HepG2 (cell line): ENCODE measurements at regions not wholly inside any gene's neighbourhood (a gene's known extent, or its start where the extent isn't known, plus 50 kb on each side); places are given as distances from the start of the nearest gene placed in this dataset.

Experiments
- ATAC-seq: fragments of 200-7000 bp; cut with Tn5 transposase; 3 replicates; pipeline ENCODE4 v1.9.1; 2020; ENCODE audit warnings: mild to moderate bottlenecking, moderate library complexity
- BruUV-seq: library from RNA; stranded (reverse); fragments of 400-500 nt; replicated peaks from 2 replicates; lab custom pipeline; 2021; lab: Mats Ljungman, UMichigan
- CTCF ChIA-PET: fragments of 300-600 bp; formaldehyde crosslinking; extraction: SDS; loops from one replicate; lab custom pipeline; 2021; ENCODE audit warnings: low total read pairs, inconsistent platforms, low intra/inter-chr PET ratio; lab: Yijun Ruan, JAX
- POLR2A ChIA-PET: fragments of 350-600 bp; sonication (Branson Sonifier 250); formaldehyde crosslinking; loops from one replicate; lab custom pipeline; 2020; ENCODE audit warnings: antibody characterized with exemption, inconsistent platforms; lab: Yijun Ruan, JAX
- DNase-seq: peaks from one replicate; pipeline ENCODE4 v3.0.0-alpha.2; 2015; ENCODE audit warnings: low spot score
- FAIRE-seq: peaks from 3 replicates; lab custom pipeline; 2011; peaks lifted over from hg19 to GRCh38; lab: Jason Lieb, UNC
- H2AFZ ChIP-seq: one replicate; pipeline ENCODE4 v1.6.1; 2011; ENCODE audit warnings: low read length, inconsistent platforms
- H3K27ac ChIP-seq: fragments of 300-600 bp; 3 replicates; pipeline ENCODE4 v1.8.0; 2011; ENCODE audit warnings: mixed run types, mild to moderate bottlenecking, mixed read lengths, low read length, inconsistent platforms; ENCODE audit not compliant: insufficient read depth; ENCODE audit errors: extremely low read length
- H3K27me3 ChIP-seq, 2 experiments: fragments of 200-600 bp in 1 of 2; 2 replicates in 1 of 2; 3 replicates in 1 of 2; pipeline versions ENCODE4 v1.6.0 to v1.8.0; 2011; ENCODE audit warnings: low read length in 2 of 2, mild to moderate bottlenecking in 2 of 2, moderate library complexity in 2 of 2, inconsistent platforms in 1 of 2; ENCODE audit not compliant: insufficient read depth in 2 of 2, control insufficient read depth in 1 of 2
- H3K36me3 ChIP-seq, 2 experiments: fragments of 200-600 bp in 1 of 2; replicated peaks in 1 of 2; 2 replicates in 1 of 2; 3 replicates in 1 of 2; pipeline versions ENCODE4 v1.5.1 to v1.8.0; 2011; ENCODE audit warnings: low read length in 2 of 2, inconsistent platforms in 1 of 2; ENCODE audit not compliant: insufficient read depth in 2 of 2, control insufficient read depth in 1 of 2
- H3K4me1 ChIP-seq: 2 replicates; pipeline ENCODE4 v1.5.1; 2012; ENCODE audit warnings: low read length, inconsistent platforms; ENCODE audit not compliant: insufficient read depth
- H3K4me2 ChIP-seq: 2 replicates; pipeline ENCODE4 v1.6.0; 2011; ENCODE audit warnings: low read depth, low read length, inconsistent platforms
- H3K4me3 ChIP-seq, 3 experiments: fragments of 200-600 bp in 1 of 3; sonication (generic), shearing (Covaris generic) in 1 of 3; replicated peaks in 1 of 3; 2 replicates each; pipeline ENCODE4 v1.5.1; 2011 to 2016; ENCODE audit warnings: low read length in 3 of 3, inconsistent platforms in 2 of 3, low read depth in 2 of 3, mild to moderate bottlenecking in 2 of 3, control low read depth in 1 of 3, mixed read lengths in 1 of 3; ENCODE audit not compliant: insufficient read depth in 1 of 3
- H3K79me2 ChIP-seq: one replicate; pipeline ENCODE4 v1.6.1; 2011; ENCODE audit warnings: low read length, inconsistent platforms; ENCODE audit not compliant: insufficient read depth
- H3K9ac ChIP-seq: 2 replicates; pipeline ENCODE4 v1.6.0; 2011; ENCODE audit warnings: mild to moderate bottlenecking, low read depth, low read length, inconsistent platforms; ENCODE audit not compliant: insufficient read depth
- H3K9me3 ChIP-seq: 2 replicates; pipeline ENCODE4 v1.5.1; 2012; ENCODE audit warnings: mild to moderate bottlenecking, low read length
- H4K20me1 ChIP-seq: 2 replicates; pipeline ENCODE4 v1.6.0; 2011; ENCODE audit warnings: inconsistent platforms, mild to moderate bottlenecking, low read length, moderate library complexity; ENCODE audit not compliant: insufficient read depth
- ARHGAP35 ChIP-seq: sonication (generic); formaldehyde crosslinking; IDR thresholded peaks from 2 replicates; pipeline ENCODE4 v1.9.0; 2022; ENCODE audit warnings: mild to moderate bottlenecking, inconsistent platforms, moderate library complexity, missing genetic modification reagents, borderline replicate concordance
- KLF12 ChIP-seq: sonication (generic); formaldehyde crosslinking; IDR thresholded peaks from 2 replicates; pipeline ENCODE4 v1.4.0; 2020; ENCODE audit warnings: missing genetic modification reagents, borderline replicate concordance
- NFAT5 ChIP-seq: sonication (generic); formaldehyde crosslinking; IDR thresholded peaks from 2 replicates; pipeline ENCODE4 v1.4.0; 2020; ENCODE audit warnings: missing genetic modification reagents
- NR1H2 ChIP-seq: sonication (generic); formaldehyde crosslinking; IDR thresholded peaks from 2 replicates; pipeline ENCODE4 v1.8.1; 2022; ENCODE audit warnings: low read depth, missing genetic modification reagents, borderline replicate concordance
- RBM22 ChIP-seq: fragments of 200-400 bp; formaldehyde crosslinking; optimal IDR thresholded peaks from 2 replicates; pipeline ENCODE3; 2017; ENCODE audit warnings: mild to moderate bottlenecking, low read length, moderate library complexity
- SAFB2 ChIP-seq: sonication (generic); formaldehyde crosslinking; IDR thresholded peaks from 2 replicates; pipeline ENCODE4 v1.5.1; 2020; ENCODE audit warnings: missing genetic modification reagents, low read depth, mild to moderate bottlenecking, borderline replicate concordance
- SOX5 ChIP-seq: IDR thresholded peaks from 2 replicates; pipeline ENCODE4 v1.6.1; 2016; ENCODE audit warnings: borderline replicate concordance
- SRF ChIP-seq: IDR thresholded peaks from 2 replicates; pipeline ENCODE4 v1.6.1; 2011; ENCODE audit warnings: mild to moderate bottlenecking, low read depth, low read length, moderate library complexity
- ZBTB2 ChIP-seq: sonication (generic); formaldehyde crosslinking; IDR thresholded peaks from 2 replicates; pipeline ENCODE4 v1.8.0; 2022; ENCODE audit warnings: low read depth, missing genetic modification reagents
- ZBTB7A ChIP-seq: sonication (generic); formaldehyde crosslinking; IDR thresholded peaks from 2 replicates; pipeline ENCODE4 v1.8.0; 2022; ENCODE audit warnings: mild to moderate bottlenecking, missing genetic modification reagents
- ZBTB8A ChIP-seq: sonication (generic); formaldehyde crosslinking; IDR thresholded peaks from 2 replicates; pipeline ENCODE4 v1.4.0; 2020; ENCODE audit warnings: mild to moderate bottlenecking, low read depth, missing genetic modification reagents, borderline replicate concordance
- ZNF234 ChIP-seq: sonication (generic); formaldehyde crosslinking; conservative IDR thresholded peaks from 2 replicates; pipeline ENCODE4 v1.5.1; 2020; ENCODE audit warnings: mild to moderate bottlenecking, missing genetic modification reagents
- ZNF674 ChIP-seq: sonication (generic); formaldehyde crosslinking; IDR thresholded peaks from 2 replicates; pipeline ENCODE4 v1.5.0; 2020; ENCODE audit warnings: low read depth, mild to moderate bottlenecking, missing genetic modification reagents
- WGBS: methylation state at CpG from one replicate; pipeline ENCODE4 v1.1.6; 2017; ENCODE audit warnings: low lambda C conversion rate; 5-methylcytosine and 5-hydroxymethylcytosine counted together
- in situ Hi-C: cut with HindIII; loops from 2 replicates; pipeline ENCODE4 v1.10.0; 2017; ENCODE audit warnings: low pct_unique_long_range_greater_than_20kb; ENCODE audit not compliant: extremely low pct_ligation_motif_present
- intact Hi-C: fragments of 100-400 bp; cut with micrococcal nuclease; formaldehyde crosslinking; loops from one replicate; pipeline ENCODE4 v1.10.0; 2022; ENCODE audit not compliant: unreplicated experiment

- H4K20me1 ChIP-seq = no peaks in the 10 kb centered on the region
- FAIRE-seq (no peak), ATAC-seq (no peak), DNase-seq (no peak)
- H3K9me3 ChIP-seq = no peaks in the 10 kb centered on the region
- H3K79me2 ChIP-seq = no peaks in the 10 kb centered on the region
- no TSS peak for BruUV-seq
- H3K36me3 ChIP-seq = no peaks in the 10 kb centered on the region
- no peaks in the 10 kb centered on the region for H3K27me3 ChIP-seq
- H3K4me3 ChIP-seq = no peak overlapping the region
- no peak overlapping the region for H3K4me2 ChIP-seq
- CTCF ChIA-PET = no interaction called here
- in situ Hi-C loops = loop anchor here (25.0 kb wide), 2 partner anchors 750 to 900 kb away; partner anchors contain the start of gene ALCAM
- no peak overlapping the region for H2AFZ ChIP-seq
- H3K4me1 ChIP-seq = no peaks in the 10 kb centered on the region
- no peak overlapping the region for H3K9ac ChIP-seq
- TF ChIP-seq SOX5 (CRISPR knock-in tag) = no peak
- H3K27ac ChIP-seq = no peak overlapping the region
- POLR2A ChIA-PET = no interaction called here
- intact Hi-C loops = no loop called here
These were observed 754.5 kb upstream of the ALCAM start for GRCh38 chr3:104612218-104612617.

- 27% methylated on average over 1 of the region's 2 CpGs for WGBS
- H3K4me1 ChIP-seq = no peaks in the 10 kb centered on the region
- H3K4me3 ChIP-seq = no peak overlapping the region
- FAIRE-seq = no peak
- no peaks in the 10 kb centered on the region for H3K27me3 ChIP-seq
- H3K27ac ChIP-seq = no peak overlapping the region
- no peaks in the 10 kb centered on the region for H3K79me2 ChIP-seq
- POLR2A ChIA-PET = no interaction called here
- no peaks in the 10 kb centered on the region for H3K36me3 ChIP-seq
- H3K4me2 ChIP-seq = no peak overlapping the region
- CTCF ChIA-PET = no interaction called here
- H3K9ac ChIP-seq = no peak overlapping the region
- H3K9me3 ChIP-seq = no peaks in the 10 kb centered on the region
- H2AFZ ChIP-seq = no peak overlapping the region
- no peaks in the 10 kb centered on the region for H4K20me1 ChIP-seq
- no peak for ATAC-seq
- in situ Hi-C loops = loop anchor here (25.0 kb wide), 2 partner anchors 748 to 898 kb away; partner anchors contain the start of gene ALCAM
- intact Hi-C loops = no loop called here
- DNase-seq = no peak
- BruUV-seq = no TSS peak
- no peak for TF ChIP-seq ZNF674 (CRISPR knock-in tag)
- no peak for TF ChIP-seq ZBTB8A (CRISPR knock-in tag)
- no peak for TF ChIP-seq ZNF234 (CRISPR knock-in tag)
- TF ChIP-seq SAFB2 = no peak
- no peak for TF ChIP-seq ARHGAP35 (CRISPR knock-in tag)
- no peak for TF ChIP-seq ZBTB2 (CRISPR knock-in tag)
- TF ChIP-seq SRF = no peak
- no peak for TF ChIP-seq ZBTB7A (CRISPR knock-in tag)
- TF ChIP-seq RBM22 = no peak
- no peak for TF ChIP-seq NFAT5 (CRISPR knock-in tag)
- no peak for TF ChIP-seq KLF12
- TF ChIP-seq NR1H2 = no peak
These were observed 752.1 kb upstream of the ALCAM start for GRCh38 chr3:104614564-104614963.
